Endothelial cell of umbilical vein (primary cell): ENCODE measurements at regions not wholly inside any gene's neighbourhood (a gene's known extent, or its start where the extent isn't known, plus 50 kb on each side); places are given as distances from the start of the nearest gene placed in this dataset.

Experiments used
- BruUV-seq: library from RNA; stranded (reverse); fragments of 400-500 nt; replicated peaks from 2 replicates; lab custom pipeline; 2021; lab: Mats Ljungman, UMichigan
- CTCF ChIA-PET: fragments of 300-600, 350-600 bp; sonication (Branson Sonifier 250); formaldehyde crosslinking; loops from one replicate; lab custom pipeline; 2021; ENCODE audit warnings: antibody characterized with exemption, inconsistent platforms; lab: Charles Lee
- POLR2A ChIA-PET: fragments of 300-600, 350-600 bp; sonication (Branson Sonifier 250); formaldehyde crosslinking; loops from one replicate; lab custom pipeline; 2021; ENCODE audit warnings: antibody characterized with exemption, inconsistent platforms; lab: Charles Lee
- DNase-seq: peaks from one replicate; pipeline ENCODE4 v3.0.0-alpha.2; 2011; ENCODE audit warnings: low read depth, low spot score
- FAIRE-seq: peaks from 2 replicates; lab custom pipeline; 2011; peaks lifted over from hg19 to GRCh38; lab: Jason Lieb, UNC
- H2AFZ ChIP-seq: 2 replicates; pipeline ENCODE4 v1.6.0; 2012; ENCODE audit warnings: low read depth, low read length, control low read depth, inconsistent platforms
- H3K27ac ChIP-seq: 2 replicates; pipeline ENCODE4 v1.5.1; 2011; ENCODE audit warnings: low read depth, mild to moderate bottlenecking, control low read depth, low read length, moderate library complexity; ENCODE audit not compliant: insufficient read depth
- H3K27me3 ChIP-seq, 2 experiments: 2 replicates each; pipeline versions ENCODE4 v1.6.0 to v1.6.1; 2011; ENCODE audit warnings: low read length in 2 of 2, mixed read lengths in 1 of 2; ENCODE audit not compliant: control insufficient read depth in 2 of 2, insufficient read depth in 2 of 2
- H3K36me3 ChIP-seq, 2 experiments: 2 replicates in 1 of 2; 3 replicates in 1 of 2; pipeline ENCODE4 v1.5.1; 2011; ENCODE audit warnings: low read length in 2 of 2, mild to moderate bottlenecking in 1 of 2, moderate library complexity in 1 of 2; ENCODE audit not compliant: control insufficient read depth in 2 of 2, insufficient read depth in 2 of 2; ENCODE audit errors: extremely low read depth in 1 of 2
- H3K4me1 ChIP-seq: 3 replicates; pipeline ENCODE4 v1.5.1; 2011; ENCODE audit warnings: mild to moderate bottlenecking, low read length; ENCODE audit not compliant: control insufficient read depth, insufficient read depth; ENCODE audit errors: extremely low read depth
- H3K4me2 ChIP-seq: 2 replicates; pipeline ENCODE4 v1.6.1; 2011; ENCODE audit warnings: low read length, control low read depth, mixed read lengths; ENCODE audit not compliant: insufficient read depth
- H3K4me3 ChIP-seq, 3 experiments: fragments of 200-600 bp in 1 of 3; sonication (generic), shearing (Covaris generic) in 1 of 3; replicated peaks in 1 of 3; 2 replicates each; pipeline ENCODE4 v1.5.1; 2011 to 2016; ENCODE audit warnings: control low read depth in 3 of 3, low read length in 3 of 3, mild to moderate bottlenecking in 2 of 3, inconsistent platforms in 1 of 3, low read depth in 1 of 3, moderate library complexity in 1 of 3; ENCODE audit not compliant: insufficient read depth in 1 of 3
- H3K79me2 ChIP-seq: 2 replicates; pipeline ENCODE4 v1.6.0; 2012; ENCODE audit warnings: low read length, inconsistent platforms; ENCODE audit not compliant: control insufficient read depth, insufficient read depth
- H3K9ac ChIP-seq: replicated peaks from 2 replicates; pipeline ENCODE3; 2011; ENCODE audit warnings: low read length, control low read depth; ENCODE audit not compliant: insufficient read depth; ENCODE audit errors: extremely low read depth
- H3K9me1 ChIP-seq: replicated peaks from 3 replicates; pipeline ENCODE4 v1.6.0; 2011; ENCODE audit warnings: mild to moderate bottlenecking, low read length; ENCODE audit not compliant: control insufficient read depth, insufficient read depth; ENCODE audit errors: extremely low read depth
- H3K9me3 ChIP-seq: replicated peaks from 2 replicates; pipeline ENCODE4 v1.5.1; 2012; ENCODE audit warnings: low read length, inconsistent platforms; ENCODE audit not compliant: control insufficient read depth, insufficient read depth
- H4K20me1 ChIP-seq: replicated peaks from 2 replicates; pipeline ENCODE3; 2011; ENCODE audit warnings: mild to moderate bottlenecking, low read length; ENCODE audit not compliant: control insufficient read depth, insufficient read depth; ENCODE audit errors: extremely low read depth
- CTCF ChIP-seq, 2 donors: IDR thresholded peaks; 1 replicate in 1 of 2; 2 replicates in 1 of 2; pipeline ENCODE4 v1.5.1; 2011; ENCODE audit warnings: low read length in 2 of 2, mild to moderate bottlenecking in 2 of 2, moderate library complexity in 2 of 2, control low read depth in 1 of 2, inconsistent platforms in 1 of 2, low read depth in 1 of 2; ENCODE audit not compliant: insufficient read depth in 1 of 2; ENCODE audit errors: extremely low read depth in 1 of 2
- EZH2 ChIP-seq: IDR thresholded peaks from 2 replicates; pipeline ENCODE4 v1.6.1; 2012; ENCODE audit warnings: borderline replicate concordance, low read depth, mild to moderate bottlenecking, moderate library complexity, low read length, inconsistent platforms; ENCODE audit not compliant: severe bottlenecking
- FOS ChIP-seq: IDR thresholded peaks from 2 replicates; pipeline ENCODE4 v1.6.1; 2011; ENCODE audit warnings: mild to moderate bottlenecking, low read length, moderate library complexity, borderline replicate concordance; ENCODE audit not compliant: insufficient read depth
- GATA2 ChIP-seq: IDR thresholded peaks from 2 replicates; pipeline ENCODE4 v1.7.0; 2011; ENCODE audit warnings: low read depth, mild to moderate bottlenecking, moderate library complexity, mixed read lengths, low read length; ENCODE audit not compliant: insufficient read length, insufficient read depth
- JUN ChIP-seq: IDR thresholded peaks from 2 replicates; pipeline ENCODE4 v1.6.1; 2011; ENCODE audit warnings: borderline replicate concordance, low read depth; ENCODE audit not compliant: insufficient read length, insufficient read depth
- MAX ChIP-seq: IDR thresholded peaks from 2 replicates; pipeline ENCODE4 v1.6.1; 2011; ENCODE audit not compliant: insufficient read depth, insufficient read length
- MYC ChIP-seq: IDR thresholded peaks from one replicate; pipeline ENCODE4 v1.6.1; 2011; ENCODE audit warnings: mild to moderate bottlenecking, low read depth, low read length
- POLR2A ChIP-seq: IDR thresholded peaks from 2 replicates; pipeline ENCODE4 v1.6.1; 2012; ENCODE audit warnings: low read depth, mild to moderate bottlenecking, control low read depth, low read length
- POLR2AphosphoS5 ChIP-seq: IDR thresholded peaks from 2 replicates; pipeline ENCODE4 v1.6.1; 2012; ENCODE audit warnings: low read depth, mild to moderate bottlenecking, control low read depth, low read length, moderate library complexity; ENCODE audit not compliant: insufficient read depth
- dilution Hi-C: fragments of 300-500 bp; cut with MboI; formaldehyde crosslinking; loops from one replicate; pipeline ENCODE4 v1.15.0; 2019; ENCODE audit warnings: low sequenced_read_pairs; ENCODE audit not compliant: extremely low pct_ligation_motif_present
- intact Hi-C: fragments of 100-400 bp; cut with micrococcal nuclease; formaldehyde crosslinking; loops from one replicate; pipeline ENCODE4 v1.10.0; 2022

DNA sequence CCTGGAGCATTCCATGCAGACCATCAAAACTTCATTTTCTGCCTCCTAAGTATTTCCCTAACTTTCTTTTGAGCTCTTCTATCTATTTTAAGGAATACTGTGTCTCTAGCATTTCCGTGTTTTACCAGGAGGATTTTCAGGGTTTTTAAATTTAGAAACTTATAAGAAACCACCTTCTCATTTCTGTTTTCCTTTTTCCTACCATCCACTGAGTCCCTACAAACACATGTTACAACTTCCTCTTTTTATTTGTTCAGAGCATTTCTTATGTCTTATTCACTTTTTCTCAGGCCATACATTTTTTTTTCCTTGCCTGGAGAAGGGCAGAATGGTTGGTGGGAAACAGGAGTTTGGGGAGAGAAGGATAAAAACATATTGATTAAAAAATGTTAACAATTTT is 130.0 kb upstream of the BMP5 start:
- H3K9ac ChIP-seq = no peak overlapping the region
- H3K4me3 ChIP-seq = no peak overlapping the region
- intact Hi-C loops (no loop called here), dilution Hi-C loops (no loop called here)
- no peaks in the 10 kb centered on the region for H3K27me3 ChIP-seq
- H3K9me1 ChIP-seq = no peaks in the 10 kb centered on the region
- no peak overlapping the region for H3K4me2 ChIP-seq
- no peak overlapping the region for H3K27ac ChIP-seq
- no peaks in the 10 kb centered on the region for H3K9me3 ChIP-seq
- FAIRE-seq (no peak), DNase-seq (peak; percentile 15)
- POLR2A ChIA-PET = no interaction called here
- TF ChIP-seq MYC (no peak), MAX (no peak), FOS (no peak), EZH2 (no peak), CTCF (IDR thresholded peaks at IDR 0.05; ENCODE audit: extremely low read depth in 1 of 2, insufficient read depth in 1 of 2, low read depth in 1 of 2, low read length in 2 of 2) (no peak)
- no peaks in the 10 kb centered on the region for H3K36me3 ChIP-seq
- no TSS peak for BruUV-seq
- no peak overlapping the region for H2AFZ ChIP-seq
- CTCF ChIA-PET = interaction anchor here (0.7 kb wide), 1 partner anchor 48 kb away, joined by 3 read pairs; no protein-coding TSS in a partner anchor
- H4K20me1 ChIP-seq = no peaks in the 10 kb centered on the region
- no peaks in the 10 kb centered on the region for H3K4me1 ChIP-seq
- no peaks in the 10 kb centered on the region for H3K79me2 ChIP-seq

DNA sequence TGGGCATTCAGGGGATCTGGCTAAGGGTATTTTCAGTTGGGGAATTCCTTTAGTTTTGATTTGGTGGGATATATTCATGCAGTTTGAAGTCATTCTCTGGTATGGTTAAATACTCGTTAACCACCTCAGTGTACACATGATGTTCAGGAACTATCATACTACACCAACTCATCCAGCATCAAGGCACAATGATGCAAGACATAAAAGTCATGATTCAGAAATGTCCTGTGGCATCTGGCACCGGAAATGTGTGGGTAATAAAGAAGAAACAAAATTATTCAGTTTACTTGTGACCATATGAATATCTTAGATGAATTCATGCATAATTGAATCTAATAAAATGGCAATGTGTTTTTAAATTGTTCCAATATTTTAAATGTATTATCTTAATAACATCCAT is 129.0 kb upstream of the BMP5 start:
- no peak for FAIRE-seq
- CTCF ChIA-PET = no interaction called here
- Histone ChIP-seq H3K4me3 (no peak overlapping the region), H4K20me1 (no peaks in the 10 kb centered on the region), H3K27me3 (no peaks in the 10 kb centered on the region), H3K27ac (no peak overlapping the region), H3K4me1 (no peaks in the 10 kb centered on the region), H3K9me1 (no peaks in the 10 kb centered on the region), H2AFZ (no peak overlapping the region), H3K9me3 (no peaks in the 10 kb centered on the region), H3K4me2 (no peak overlapping the region), H3K36me3 (no peaks in the 10 kb centered on the region), H3K79me2 (no peaks in the 10 kb centered on the region), H3K9ac (no peak overlapping the region)
- BruUV-seq = no TSS peak
- TF ChIP-seq EZH2 = no peak
- TF ChIP-seq GATA2 = no peak
- no peak for TF ChIP-seq POLR2AphosphoS5
- TF ChIP-seq CTCF (IDR thresholded peaks at IDR 0.05; ENCODE audit: extremely low read depth in 1 of 2, insufficient read depth in 1 of 2, low read depth in 1 of 2, low read length in 2 of 2) = no peak
- no peak for TF ChIP-seq MAX
- no peak for TF ChIP-seq JUN
- TF ChIP-seq FOS = no peak
- TF ChIP-seq MYC = no peak
- TF ChIP-seq POLR2A = no peak
- dilution Hi-C loops = no loop called here
- POLR2A ChIA-PET = no interaction called here
- no peak for DNase-seq
- intact Hi-C loops = no loop called here
